H1 (cell line): ENCODE measurements at regions not wholly inside any gene's neighbourhood (a gene's known extent, or its start where the extent isn't known, plus 50 kb on each side); places are given as distances from the start of the nearest gene placed in this dataset.

Source experiments
- CTCF ChIA-PET: fragments of 300-600 bp; sonication (Branson Sonifier 250); formaldehyde crosslinking; loops from one replicate; lab custom pipeline; 2021; ENCODE audit not compliant: partially characterized antibody; lab: Charles Lee
- POLR2A ChIA-PET: fragments of 300-600 bp; sonication (Branson Sonifier 250); formaldehyde crosslinking; loops from one replicate; lab custom pipeline; 2021; ENCODE audit warnings: inconsistent platforms; ENCODE audit not compliant: partially characterized antibody; lab: Charles Lee
- DNase-seq, 2 experiments: peaks; one replicate each; pipeline versions ENCODE4 v3.0.0 to v3.0.0-alpha.2; 2010 to 2022; ENCODE audit warnings: low spot score in 2 of 2, low read depth in 1 of 2, mixed read lengths in 1 of 2
- FAIRE-seq: peaks from 2 replicates; lab custom pipeline; 2011; peaks lifted over from hg19 to GRCh38; lab: Jason Lieb, UNC
- H2AFZ ChIP-seq: 2 replicates; pipeline ENCODE4 v1.8.1; 2012; ENCODE audit warnings: low read length, inconsistent platforms
- H2AK5ac ChIP-seq: 2 replicates; pipeline ENCODE4 v1.6.1; 2013; ENCODE audit warnings: low read depth, low read length
- H2BK120ac ChIP-seq: replicated peaks from 2 replicates; pipeline ENCODE3; 2013; ENCODE audit warnings: low read depth, low read length, inconsistent platforms
- H2BK12ac ChIP-seq: 2 replicates; pipeline ENCODE4 v1.6.1; 2013; ENCODE audit warnings: low read depth, low read length
- H2BK15ac ChIP-seq: 2 replicates; pipeline ENCODE4 v1.6.1; 2013; ENCODE audit warnings: low read length
- H2BK20ac ChIP-seq: 2 replicates; pipeline ENCODE4 v1.6.1; 2013; ENCODE audit warnings: low read length
- H2BK5ac ChIP-seq: 2 replicates; pipeline ENCODE4 v1.6.1; 2013; ENCODE audit warnings: low read depth, low read length
- H3K14ac ChIP-seq: 2 replicates; pipeline ENCODE4 v1.6.1; 2013; ENCODE audit warnings: inconsistent platforms; ENCODE audit not compliant: insufficient read length
- H3K18ac ChIP-seq: 2 replicates; pipeline ENCODE4 v1.6.1; 2013; ENCODE audit warnings: low read length; ENCODE audit errors: extremely low read depth
- H3K23ac ChIP-seq: 2 replicates; pipeline ENCODE4 v1.6.1; 2013; ENCODE audit warnings: inconsistent platforms; ENCODE audit not compliant: insufficient read length
- H3K23me2 ChIP-seq: 2 replicates; pipeline ENCODE4 v1.6.1; 2013; ENCODE audit warnings: low read depth, low read length
- H3K27ac ChIP-seq: 2 replicates; pipeline ENCODE4 v1.6.1; 2011; ENCODE audit warnings: low read depth, low read length, inconsistent platforms
- H3K27me3 ChIP-seq, 4 experiments: replicated peaks in 1 of 4; 1 replicate in 1 of 4; 2 replicates in 3 of 4; pipeline versions ENCODE4 v1.6.1 to v1.8.1; 2011 to 2013; ENCODE audit warnings: low read length in 3 of 4, mild to moderate bottlenecking in 3 of 4, inconsistent platforms in 2 of 4, mixed read lengths in 2 of 4, moderate library complexity in 1 of 4; ENCODE audit not compliant: control insufficient read depth in 3 of 4, insufficient read depth in 3 of 4; ENCODE audit errors: extremely low read depth in 1 of 4
- H3K36me3 ChIP-seq, 4 experiments: 2 replicates each; pipeline versions ENCODE4 v1.6.1 to v1.8.1; 2011 to 2013; ENCODE audit warnings: mild to moderate bottlenecking in 4 of 4, low read length in 3 of 4, moderate library complexity in 2 of 4, control low read depth in 1 of 4, inconsistent platforms in 1 of 4; ENCODE audit not compliant: insufficient read depth in 4 of 4, control insufficient read depth in 2 of 4
- H3K4ac ChIP-seq: replicated peaks from 2 replicates; pipeline ENCODE3; 2013; ENCODE audit warnings: low read length, low read depth, mixed read lengths, inconsistent platforms; ENCODE audit not compliant: insufficient read length
- H3K4me1 ChIP-seq, 4 experiments: replicated peaks in 1 of 4; 1 replicate in 1 of 4; 2 replicates in 3 of 4; pipeline versions ENCODE4 v1.6.1 to v1.8.1; 2011 to 2013; ENCODE audit warnings: low read length in 3 of 4, inconsistent platforms in 2 of 4, mixed read lengths in 1 of 4; ENCODE audit not compliant: insufficient read depth in 4 of 4, control insufficient read depth in 3 of 4
- H3K4me2 ChIP-seq, 2 experiments: 2 replicates each; pipeline versions ENCODE4 v1.6.1 to v1.8.1; 2011 to 2013; ENCODE audit warnings: low read depth in 2 of 2, low read length in 2 of 2, control low read depth in 1 of 2, inconsistent platforms in 1 of 2, mild to moderate bottlenecking in 1 of 2; ENCODE audit not compliant: insufficient read depth in 1 of 2
- H3K4me3 ChIP-seq, 4 experiments: fragments of 200-600, 300-600 bp in 1 of 4; sonication (generic), shearing (Covaris generic), sonication (Bioruptor Twin) in 1 of 4; 2 replicates each; pipeline versions ENCODE4 v1.5.1 to v1.8.1; 2011 to 2016; ENCODE audit warnings: low read length in 4 of 4, low read depth in 3 of 4, control low read depth in 2 of 4, inconsistent platforms in 2 of 4, mild to moderate bottlenecking in 2 of 4, mixed read lengths in 1 of 4, moderate library complexity in 1 of 4; ENCODE audit not compliant: insufficient read depth in 2 of 4; ENCODE audit errors: extremely low read depth in 1 of 4
- H3K56ac ChIP-seq: replicated peaks from 2 replicates; pipeline ENCODE3; 2013; ENCODE audit warnings: low read depth, mild to moderate bottlenecking, mixed read lengths, low read length, inconsistent platforms; ENCODE audit not compliant: insufficient read length
- H3K79me1 ChIP-seq: 2 replicates; pipeline ENCODE4 v1.6.1; 2013; ENCODE audit warnings: low read depth, low read length, control low read depth
- H3K79me2 ChIP-seq, 2 experiments: 2 replicates each; pipeline versions ENCODE4 v1.6.1 to v1.8.1; 2012 to 2013; ENCODE audit warnings: low read length in 2 of 2, mild to moderate bottlenecking in 2 of 2, inconsistent platforms in 1 of 2; ENCODE audit not compliant: insufficient read depth in 2 of 2, control insufficient read depth in 1 of 2
- H3K9ac ChIP-seq, 4 experiments: replicated peaks in 1 of 4; 1 replicate in 1 of 4; 2 replicates in 3 of 4; pipeline versions ENCODE4 v1.6.1 to v1.8.1; 2011 to 2013; ENCODE audit warnings: low read depth in 3 of 4, low read length in 3 of 4, control low read depth in 2 of 4, mild to moderate bottlenecking in 2 of 4, moderate library complexity in 2 of 4, inconsistent platforms in 1 of 4; ENCODE audit errors: extremely low read depth in 1 of 4
- H3K9me3 ChIP-seq, 2 experiments: 2 replicates each; pipeline versions ENCODE4 v1.6.1 to v1.8.1; 2012 to 2013; ENCODE audit warnings: mild to moderate bottlenecking in 2 of 2, moderate library complexity in 2 of 2, control low read depth in 1 of 2, inconsistent platforms in 1 of 2, low read depth in 1 of 2, low read length in 1 of 2, mixed read lengths in 1 of 2; ENCODE audit not compliant: insufficient read depth in 2 of 2
- H4K20me1 ChIP-seq, 2 experiments: replicated peaks in 1 of 2; 2 replicates each; pipeline versions ENCODE3 to v1.8.1; 2011 to 2013; ENCODE audit warnings: inconsistent platforms in 2 of 2, low read length in 2 of 2, mild to moderate bottlenecking in 1 of 2; ENCODE audit not compliant: insufficient read depth in 2 of 2, control insufficient read depth in 1 of 2
- H4K5ac ChIP-seq: 2 replicates; pipeline ENCODE4 v1.6.1; 2013; ENCODE audit warnings: low read length, low read depth, mixed read lengths, inconsistent platforms; ENCODE audit not compliant: insufficient read length
- H4K8ac ChIP-seq: 2 replicates; pipeline ENCODE4 v1.8.0; 2013; ENCODE audit warnings: mild to moderate bottlenecking, moderate library complexity, low read length, inconsistent platforms; ENCODE audit not compliant: insufficient read depth; ENCODE audit errors: extremely low read depth
- H4K91ac ChIP-seq: replicated peaks from 2 replicates; pipeline ENCODE3; 2013; ENCODE audit warnings: low read length, mixed read lengths, inconsistent platforms; ENCODE audit not compliant: insufficient read length
- CHD1 ChIP-seq: IDR thresholded peaks from 2 replicates; pipeline ENCODE4 v1.6.1; 2012; ENCODE audit warnings: low read depth, low read length, improper control_type of control experiment
- EGR1 ChIP-seq: IDR thresholded peaks from 2 replicates; pipeline ENCODE4 v1.6.1; 2011; ENCODE audit warnings: low read depth, low read length, borderline replicate concordance
- GTF2F1 ChIP-seq: IDR thresholded peaks from 2 replicates; pipeline ENCODE4 v1.6.1; 2012; ENCODE audit warnings: low read depth, low read length, improper control_type of control experiment, borderline replicate concordance
- SP2 ChIP-seq: IDR thresholded peaks from 2 replicates; pipeline ENCODE4 v1.6.1; 2012; ENCODE audit warnings: mild to moderate bottlenecking, low read length, inconsistent platforms
- TAF1 ChIP-seq: IDR thresholded peaks from 2 replicates; pipeline ENCODE4 v1.6.1; 2011; ENCODE audit warnings: mild to moderate bottlenecking, low read depth, low read length
- TAF7 ChIP-seq: optimal IDR thresholded peaks from 2 replicates; pipeline ENCODE3; 2011; ENCODE audit warnings: low read depth, mild to moderate bottlenecking, inconsistent platforms, low read length, moderate library complexity, borderline replicate concordance
- TBP ChIP-seq: IDR thresholded peaks from 2 replicates; pipeline ENCODE4 v1.6.1; 2011; ENCODE audit warnings: low read depth, low read length, improper control_type of control experiment

DNA sequence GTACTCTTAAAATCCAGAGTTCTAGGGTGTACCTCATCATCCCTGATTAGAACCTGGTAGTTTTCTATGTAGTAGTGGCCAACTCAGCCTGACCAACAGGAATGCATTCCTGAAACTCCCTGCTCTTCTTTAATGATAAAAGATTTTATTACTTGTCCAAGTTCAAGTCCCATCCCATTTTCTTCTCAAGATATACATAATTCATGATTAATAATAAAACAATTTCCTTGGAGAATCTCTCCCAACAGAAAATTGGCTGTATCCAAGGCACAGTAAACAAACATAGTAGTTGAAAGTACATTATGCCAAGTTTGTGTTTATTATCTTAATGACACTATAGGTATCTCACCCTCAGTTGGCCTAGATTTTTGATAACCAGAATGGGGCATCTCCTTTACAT is 714.1 kb upstream of the ADAMTS5 start:
- no peaks in the 10 kb centered on the region for H3K27me3 ChIP-seq
- H3K14ac ChIP-seq, result no peak overlapping the region
- H3K79me2 ChIP-seq, result no peaks in the 10 kb centered on the region
- H2BK12ac ChIP-seq, result no peak overlapping the region
- H2AK5ac ChIP-seq, result no peak overlapping the region
- no peak overlapping the region for H3K9ac ChIP-seq
- H3K4me2 ChIP-seq, result no peak overlapping the region
- ChIA-PET CTCF (no interaction called here), POLR2A (no interaction called here)
- H3K27ac ChIP-seq, result no peak overlapping the region
- no peak overlapping the region for H2BK15ac ChIP-seq
- no peak for DNase-seq
- H2AFZ ChIP-seq, result no peak overlapping the region
- H4K5ac ChIP-seq, result no peak overlapping the region
- no peak overlapping the region for H3K4ac ChIP-seq
- H2BK20ac ChIP-seq, result no peak overlapping the region
- no peak overlapping the region for H2BK5ac ChIP-seq
- no peaks in the 10 kb centered on the region for H3K36me3 ChIP-seq
- no peaks in the 10 kb centered on the region for H3K4me1 ChIP-seq
- no peak overlapping the region for H2BK120ac ChIP-seq
- H3K18ac ChIP-seq, result no peak overlapping the region
- H4K8ac ChIP-seq, result no peak overlapping the region
- no peak overlapping the region for H4K91ac ChIP-seq
- TF ChIP-seq GTF2F1 (no peak), TBP (no peak), CHD1 (no peak), TAF1 (no peak), TAF7 (no peak), EGR1 (no peak), SP2 (no peak)
- TF ChIP-seq, all 59 proteins: peak for 0
- Histone ChIP-seq H3K4me3 (no peak overlapping the region), H3K56ac (no peak overlapping the region), H4K20me1 (no peaks in the 10 kb centered on the region), H3K9me3 (no peaks in the 10 kb centered on the region), H3K23ac (no peak overlapping the region), H3K79me1 (no peaks in the 10 kb centered on the region), H3K23me2 (no peaks in the 10 kb centered on the region)
- FAIRE-seq, result no peak
